ENCODE measurements at regions not wholly inside any gene's neighbourhood (a gene's known extent, or its start where the extent isn't known, plus 50 kb on each side); places are given as distances from the start of the nearest gene placed in this dataset.

DNA sequence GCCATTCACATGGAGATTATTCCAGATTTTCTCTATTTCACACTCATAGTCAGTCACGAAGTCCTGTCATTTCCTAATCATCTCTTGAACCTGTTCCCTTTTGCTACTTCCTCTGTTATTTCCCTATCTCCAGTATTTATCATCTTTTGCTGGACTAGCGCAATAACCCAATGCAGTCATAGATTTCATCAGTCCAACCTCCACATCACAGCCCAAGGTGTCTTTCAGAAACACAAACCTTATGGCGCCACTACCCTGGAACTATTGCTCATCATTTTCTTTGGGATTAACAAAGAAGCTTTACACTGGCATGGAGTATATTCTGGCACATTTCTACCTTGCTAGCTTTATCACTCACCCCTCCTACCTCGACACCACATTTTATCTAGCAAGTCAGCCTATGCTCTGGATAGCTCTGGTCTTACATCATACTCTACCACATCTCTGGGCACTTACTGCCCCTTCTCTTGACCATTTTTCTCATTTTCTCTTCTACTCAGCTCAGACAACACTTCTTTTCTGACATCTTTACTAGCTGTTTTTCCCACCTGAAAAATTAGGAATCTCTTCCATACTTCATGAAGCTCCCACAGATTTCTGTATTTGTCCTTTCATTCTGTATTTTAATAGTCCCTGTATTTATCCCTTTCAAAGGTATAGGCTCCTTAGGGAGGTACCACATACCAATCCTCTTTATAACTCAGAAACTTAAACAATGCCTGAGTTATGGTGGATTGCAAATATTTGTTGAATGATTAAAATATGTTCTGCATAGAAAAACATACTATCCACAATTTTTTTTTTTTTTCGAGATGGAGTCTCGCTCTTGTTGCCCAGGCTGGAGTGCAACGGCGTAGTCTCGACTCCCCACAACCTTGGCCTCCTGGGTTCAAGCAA lies 534.7 kb downstream of the KLF12 start:
- DNase-seq, result no peak

DNA sequence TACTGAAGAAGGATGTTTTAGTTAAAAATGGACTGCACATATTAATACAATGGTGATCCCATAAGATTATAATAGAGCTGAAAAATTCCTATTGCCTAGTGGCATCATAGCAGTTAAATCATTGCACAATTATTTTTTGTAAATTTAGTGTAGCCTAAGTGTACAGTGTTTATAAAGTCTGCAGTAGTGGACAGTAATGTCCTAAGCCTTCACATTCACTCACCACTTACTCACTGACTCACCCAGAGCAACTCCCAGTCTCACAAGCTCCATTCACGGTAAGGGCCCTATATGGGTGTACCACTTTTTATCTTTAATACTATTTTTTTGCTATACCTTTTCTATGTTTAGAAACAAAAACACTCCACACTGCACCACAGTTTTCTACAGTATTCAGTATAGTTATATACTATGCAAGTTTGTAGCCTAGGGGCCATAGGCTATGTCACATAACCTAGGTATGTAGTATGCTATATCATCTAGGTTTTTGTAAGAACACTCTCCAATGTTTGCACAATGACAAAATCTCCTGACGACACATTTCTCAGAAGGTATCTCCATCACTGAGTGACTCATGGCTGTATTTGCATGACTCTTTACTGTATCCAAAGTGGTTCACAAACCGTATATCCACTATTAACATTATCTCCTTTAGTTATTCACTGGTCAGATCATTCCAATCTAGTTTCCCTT lies 536.0 kb downstream of the KLF12 start:
- DNase-seq, result no peak

DNA sequence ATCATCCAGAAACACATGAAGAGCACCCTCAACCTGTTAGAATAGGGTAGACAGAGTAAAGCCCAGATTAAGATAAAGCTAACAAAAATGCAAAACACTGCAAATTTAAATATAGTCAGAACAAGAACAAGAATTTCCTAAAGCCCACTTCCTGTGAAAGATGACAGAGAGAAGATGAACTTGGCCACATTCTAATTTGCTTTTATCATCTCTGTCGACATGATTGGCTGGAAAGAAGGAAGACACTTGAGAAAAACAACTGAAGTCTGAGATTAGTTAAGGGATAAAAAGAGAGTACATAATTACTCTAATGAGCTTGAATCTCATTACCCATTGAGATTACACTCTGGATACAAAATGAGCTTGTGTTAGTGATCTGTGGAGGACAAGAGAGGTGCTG lies 537.6 kb downstream of the KLF5 start:
- no peak for DNase-seq

DNA sequence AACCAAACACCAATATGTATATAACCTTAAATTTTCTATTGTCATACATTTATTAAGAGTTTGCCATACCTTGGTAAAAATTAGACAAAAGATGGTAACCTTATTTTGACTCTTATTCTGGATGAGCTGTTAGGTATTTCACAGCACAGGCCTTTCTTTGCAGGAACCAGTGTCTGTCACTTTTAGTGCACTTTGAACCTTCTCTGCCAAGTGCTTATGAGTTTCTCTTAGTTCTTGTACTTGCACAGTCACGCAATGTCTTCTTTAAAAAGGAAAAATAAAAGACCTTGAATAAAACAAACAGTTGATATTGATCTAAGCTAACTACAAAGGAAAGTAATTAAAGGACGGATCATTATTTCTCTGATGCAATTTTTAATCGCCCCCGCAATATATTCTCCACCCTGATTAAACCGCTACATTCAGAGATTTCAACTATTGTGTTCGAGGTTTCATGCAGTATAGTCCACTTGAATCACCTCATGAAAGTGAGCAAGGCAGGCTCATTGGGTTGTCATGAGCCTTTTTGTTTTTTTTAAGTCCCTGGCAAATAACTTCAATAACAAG lies 534.5 kb downstream of the KLF5 start:
- DNase-seq, result no peak

DNA sequence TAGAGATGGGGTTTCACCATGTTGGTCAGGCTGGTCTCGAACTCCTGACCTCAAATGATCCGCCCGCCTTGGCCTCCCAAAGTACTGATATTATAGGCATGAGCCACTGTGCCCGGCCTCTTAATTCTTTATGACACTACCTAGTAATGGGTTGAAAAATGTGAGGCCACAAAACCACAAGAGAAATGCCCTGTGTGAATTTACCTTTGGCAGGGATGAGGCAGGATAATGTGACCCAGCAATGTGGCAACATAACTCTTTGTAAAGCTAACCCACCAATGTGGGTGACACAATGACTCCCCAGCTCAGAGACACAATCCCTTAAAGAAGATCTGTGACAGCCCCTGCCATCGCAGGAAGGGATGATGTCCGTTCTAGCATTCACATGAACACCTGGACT lies 533.1 kb downstream of the KLF5 start:
- no peak for DNase-seq

DNA sequence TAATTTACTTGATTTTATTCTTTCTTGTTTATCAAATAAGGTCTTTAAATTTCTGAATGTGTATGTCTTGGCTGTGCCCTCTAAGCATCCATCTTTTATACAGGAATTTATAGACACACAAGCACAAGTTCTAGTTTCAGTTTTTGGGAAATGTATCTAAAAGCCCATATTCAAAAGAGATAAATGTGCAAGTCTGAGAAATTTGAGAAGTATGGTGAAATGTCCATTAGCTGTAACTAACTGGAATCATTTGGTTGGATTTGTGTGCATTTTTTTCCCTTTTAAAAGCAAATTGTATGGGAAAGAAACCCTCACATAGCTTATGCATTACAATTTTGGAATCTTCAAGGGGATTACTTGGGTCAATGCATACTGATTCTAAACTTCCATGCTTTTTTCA lies 532.0 kb downstream of the KLF5 start:
- DNase-seq, result no peak

DNA sequence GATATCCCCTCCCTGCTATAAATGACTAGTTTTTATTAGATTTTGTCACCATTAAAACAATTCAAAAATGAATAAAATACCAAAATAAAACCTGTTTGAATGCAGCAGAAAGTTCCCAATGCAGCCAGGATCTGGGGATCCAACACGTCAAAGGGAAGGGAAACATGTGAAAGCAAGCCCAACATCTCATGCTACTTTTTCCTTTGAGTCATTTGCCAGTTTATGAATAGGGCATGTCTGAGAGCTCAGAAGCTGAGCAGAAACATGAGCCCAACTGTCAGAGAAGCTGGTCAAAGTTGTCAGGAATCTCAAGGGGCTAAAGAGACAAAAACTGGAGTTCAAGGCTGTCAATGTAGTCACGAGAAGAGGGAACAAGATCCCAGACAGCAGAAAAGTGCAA lies 526.4 kb downstream of the KLF5 start:
- DNase-seq, result no peak

DNA sequence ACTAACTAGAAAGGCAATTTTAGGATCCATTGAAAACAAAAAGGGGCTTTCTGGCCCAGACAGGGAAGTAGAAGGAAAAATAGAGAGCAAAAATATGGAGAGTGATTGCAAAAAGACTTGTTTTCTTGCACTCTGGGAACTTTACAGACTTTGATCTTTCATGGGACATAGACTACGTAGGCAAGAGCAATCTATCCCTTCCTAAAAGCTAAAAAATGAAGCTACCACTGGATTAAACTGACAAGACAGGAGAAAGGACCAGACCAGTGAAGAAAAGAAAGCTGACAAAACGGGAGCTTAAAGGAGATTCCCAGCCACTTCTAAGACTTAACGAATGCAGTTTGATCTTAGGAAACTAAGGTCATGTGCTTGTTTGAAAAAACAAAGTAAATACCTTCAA lies 524.5 kb downstream of the KLF5 start:
- DNase-seq, result no peak

DNA sequence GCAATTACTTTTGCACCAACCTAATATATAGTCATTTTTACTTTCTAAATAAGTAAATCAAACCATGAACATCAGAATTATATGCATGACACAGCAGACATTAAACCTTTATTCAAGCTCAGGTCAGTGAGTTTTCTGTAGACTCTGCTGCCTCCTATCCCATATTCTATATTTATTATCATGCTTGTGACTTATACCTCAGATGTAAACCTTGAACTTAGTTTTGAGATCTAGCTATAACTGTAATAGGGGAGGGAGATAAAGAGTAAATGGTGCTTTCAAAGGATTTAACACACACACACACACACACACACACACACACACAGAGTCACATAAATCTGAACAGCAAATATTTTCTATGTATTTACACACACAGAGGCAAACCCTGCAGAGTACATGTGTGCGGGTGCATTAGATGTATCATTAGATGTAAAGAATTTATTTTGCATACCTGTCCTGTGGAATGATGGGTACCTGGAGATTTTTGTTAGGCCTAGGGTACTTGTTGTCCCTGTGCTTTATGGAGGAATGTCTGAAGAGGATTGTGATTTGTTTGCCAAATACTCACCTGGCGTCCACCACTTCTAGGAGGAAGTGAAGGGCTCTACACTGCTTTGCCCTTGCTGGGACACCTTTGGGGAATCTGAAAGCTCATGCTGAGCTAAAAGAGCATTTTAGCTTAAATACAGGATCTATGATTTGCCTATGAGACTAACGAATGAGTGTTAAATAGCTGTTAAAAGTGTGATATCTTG lies 521.9 kb downstream of the KLF5 start:
- DNase-seq, result no peak

DNA sequence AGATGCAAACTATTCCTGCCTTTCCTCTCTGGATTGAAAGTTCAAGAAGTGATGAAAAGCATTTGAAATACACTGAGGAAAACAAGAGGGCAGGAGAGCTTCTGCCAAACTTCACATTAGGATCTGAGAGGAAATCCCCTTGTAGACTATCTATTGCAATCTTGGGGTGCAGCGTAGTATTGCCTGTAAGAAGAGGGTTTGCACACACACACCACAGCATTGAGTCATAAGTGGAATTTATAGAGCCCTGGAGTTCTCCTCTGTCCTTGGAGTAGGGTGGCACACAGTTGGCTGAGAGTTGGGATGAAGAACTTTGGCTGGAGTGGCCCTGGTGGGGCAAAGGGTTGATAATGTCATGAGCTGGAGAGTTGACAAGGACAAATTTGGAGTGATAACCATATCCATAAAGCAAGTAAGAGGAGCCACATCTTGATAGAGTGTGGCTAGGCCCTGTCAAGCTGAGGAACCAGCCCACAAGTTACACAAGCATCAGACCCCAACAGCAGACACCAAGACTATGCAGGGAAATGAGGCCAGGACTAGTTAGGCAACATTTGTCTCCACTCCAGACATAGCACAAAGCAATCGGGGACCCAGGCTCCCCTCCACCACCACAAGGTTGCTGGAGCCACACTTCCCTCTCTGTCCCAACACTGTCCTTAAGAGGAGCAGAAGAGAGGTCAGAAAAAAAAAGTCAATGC lies 520.9 kb downstream of the KLF5 start:
- no peak for DNase-seq

DNA sequence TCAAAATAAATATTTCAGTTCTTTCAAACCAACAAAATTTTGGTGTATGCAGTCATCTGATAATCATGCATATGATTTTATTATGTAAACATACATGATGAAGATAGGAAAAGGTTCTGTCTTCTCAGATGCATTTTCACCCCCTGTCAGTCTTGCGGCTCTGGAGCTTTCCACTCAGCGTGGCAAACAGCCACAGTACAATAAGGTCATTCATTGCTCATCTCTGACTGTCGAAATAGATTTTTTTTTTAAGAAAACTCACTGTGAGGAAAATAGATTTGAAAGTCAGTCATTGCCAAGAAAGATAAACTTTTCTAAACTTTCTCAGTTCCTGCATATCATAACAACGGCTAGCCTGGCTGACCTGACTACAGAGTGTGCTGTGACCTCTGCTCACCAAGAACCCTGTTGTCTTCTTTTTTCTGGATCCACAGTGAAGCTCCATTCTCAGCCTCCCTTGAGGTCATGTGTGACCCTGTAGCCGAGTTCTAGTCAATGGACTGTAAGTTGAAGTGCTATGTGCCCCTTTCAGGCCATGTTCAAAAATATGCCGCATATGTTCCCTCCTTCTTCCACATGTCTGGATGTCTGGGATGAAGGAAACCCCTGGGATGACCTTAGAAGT lies 519.6 kb downstream of the KLF5 start:
- DNase-seq, result no peak

DNA sequence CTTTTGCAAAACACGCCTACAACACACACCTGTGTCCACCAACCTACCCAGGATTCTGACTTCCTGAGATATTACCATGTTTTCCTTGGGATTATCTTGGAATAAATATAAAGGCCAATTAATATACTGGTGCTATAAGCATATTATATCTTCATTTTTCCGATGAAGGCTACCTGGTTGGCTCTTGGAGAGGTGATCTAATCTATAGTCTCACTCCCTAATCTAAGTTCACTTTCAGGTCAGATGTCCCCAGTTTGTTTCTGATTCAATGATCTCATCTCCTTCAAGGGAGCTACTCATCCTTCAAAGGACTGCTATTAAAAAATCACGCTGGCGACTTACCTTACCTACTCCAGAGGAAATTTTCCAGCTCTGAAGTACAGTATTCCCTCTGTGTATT lies 517.5 kb downstream of the KLF5 start:
- DNase-seq, result no peak

DNA sequence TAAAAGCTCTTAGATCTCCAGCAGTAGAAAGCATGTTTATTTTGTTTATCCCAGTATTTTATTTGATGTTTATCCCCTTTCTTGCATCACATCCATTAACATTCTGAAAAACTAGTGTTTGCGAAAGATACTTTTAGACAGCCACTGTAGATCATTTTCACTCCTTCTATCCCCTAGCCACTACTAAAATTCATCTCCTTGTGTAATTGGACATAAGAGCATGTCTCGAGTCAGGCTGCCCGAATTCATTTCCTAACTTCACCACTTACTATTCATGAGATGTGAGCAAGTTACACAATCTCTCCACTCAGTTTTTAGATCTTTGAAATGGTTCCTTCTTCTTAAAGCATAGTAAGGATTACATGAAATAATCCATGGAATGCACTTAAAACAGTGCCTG lies 514.0 kb downstream of the KLF5 start:
- no peak for DNase-seq

DNA sequence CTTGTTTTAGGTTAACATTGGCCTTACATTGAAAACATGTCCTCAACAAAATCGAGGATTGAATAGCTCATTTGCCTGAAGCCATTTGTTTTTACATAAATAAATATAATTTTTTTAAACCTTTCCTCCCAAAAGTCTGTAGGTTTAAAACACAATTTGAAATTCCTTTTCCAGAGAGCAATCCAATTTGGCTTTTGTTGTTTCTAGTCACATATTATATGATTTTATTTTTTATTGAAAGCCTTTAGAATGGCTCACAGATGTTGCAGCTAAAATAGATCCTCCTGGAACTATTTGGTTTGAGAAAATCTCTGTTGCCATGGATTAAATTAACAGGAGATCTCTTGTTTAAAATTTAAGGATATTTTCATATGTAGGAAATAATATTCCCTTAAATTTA lies 512.6 kb downstream of the KLF5 start:
- no peak for DNase-seq

DNA sequence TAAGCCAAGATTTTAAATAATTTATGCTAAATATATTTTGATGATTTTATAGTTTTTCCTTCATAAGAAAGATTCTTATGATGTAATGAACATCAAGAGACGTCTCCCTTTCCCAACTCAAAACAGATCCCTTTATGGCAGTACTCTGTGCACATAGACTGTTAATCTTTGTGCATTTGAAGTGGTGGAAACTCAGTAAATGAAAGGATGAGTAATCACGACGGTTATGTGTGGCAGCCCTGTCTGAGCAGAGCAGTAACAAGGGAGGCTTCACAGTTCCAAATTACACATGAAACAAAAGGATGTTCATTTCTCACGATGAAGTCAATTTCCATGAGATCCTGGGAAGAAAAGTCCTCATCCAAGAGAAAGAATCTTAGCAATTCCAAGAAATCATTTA lies 498.1 kb downstream of the KLF5 start:
- no peak for DNase-seq

DNA sequence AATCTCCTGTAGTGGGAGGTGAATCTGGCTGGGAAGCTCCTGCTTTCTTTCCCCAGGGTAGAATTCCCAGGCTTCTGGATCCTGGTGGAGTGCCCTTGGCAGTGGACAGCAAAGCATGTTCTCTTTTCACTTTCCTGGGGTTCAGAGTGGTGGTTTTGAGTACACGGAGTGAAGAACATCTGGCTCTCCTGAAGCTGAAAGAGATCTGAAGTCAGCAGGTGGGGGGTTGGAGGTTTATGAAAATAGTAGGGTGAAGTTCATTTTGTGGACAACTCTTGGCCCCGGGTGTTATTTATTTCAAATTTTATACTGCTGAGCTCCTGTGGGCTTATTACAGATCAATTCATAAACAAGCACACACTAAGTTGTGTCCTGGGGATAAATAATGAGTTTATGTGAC lies 497.3 kb downstream of the KLF5 start:
- no peak for DNase-seq

DNA sequence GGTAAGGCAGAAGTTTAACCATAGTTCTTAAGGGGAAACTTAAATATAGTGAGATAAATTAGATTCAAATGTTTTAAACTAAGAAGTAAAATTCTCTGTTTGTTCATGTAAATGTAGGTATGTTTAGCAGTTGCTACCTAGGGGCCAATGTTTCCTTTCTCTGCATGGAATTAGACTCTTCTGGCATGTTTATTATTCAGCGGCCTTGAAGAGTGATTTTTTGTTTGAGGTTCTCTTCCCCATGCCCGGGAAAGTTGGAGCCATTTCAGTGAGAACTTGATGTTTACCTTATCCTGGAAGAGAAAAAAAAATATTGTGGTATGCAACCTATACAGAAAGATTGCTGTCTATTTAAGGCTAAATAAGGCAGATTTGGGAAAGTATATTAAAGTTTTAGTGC lies 492.9 kb downstream of the KLF5 start:
- no peak for DNase-seq

DNA sequence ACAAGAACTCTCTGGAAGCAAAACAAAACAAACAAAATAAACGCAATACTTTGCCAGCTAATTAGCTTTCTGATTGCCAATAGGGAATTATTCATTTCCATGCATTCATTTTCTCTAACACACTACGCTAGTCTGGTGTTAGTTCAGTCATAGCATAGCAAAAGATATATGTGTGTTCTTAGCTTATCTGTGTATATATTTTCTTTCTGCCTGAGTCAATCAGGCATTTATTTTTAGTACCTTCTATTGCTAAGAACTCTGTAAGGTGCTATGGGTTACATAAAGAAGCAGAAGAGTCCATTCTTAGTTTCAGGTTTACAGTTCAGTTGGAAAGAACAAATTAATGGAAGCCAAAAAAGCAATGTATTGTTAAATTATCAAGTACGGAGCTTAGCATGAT lies 490.9 kb downstream of the KLF5 start:
- DNase-seq, result no peak

DNA sequence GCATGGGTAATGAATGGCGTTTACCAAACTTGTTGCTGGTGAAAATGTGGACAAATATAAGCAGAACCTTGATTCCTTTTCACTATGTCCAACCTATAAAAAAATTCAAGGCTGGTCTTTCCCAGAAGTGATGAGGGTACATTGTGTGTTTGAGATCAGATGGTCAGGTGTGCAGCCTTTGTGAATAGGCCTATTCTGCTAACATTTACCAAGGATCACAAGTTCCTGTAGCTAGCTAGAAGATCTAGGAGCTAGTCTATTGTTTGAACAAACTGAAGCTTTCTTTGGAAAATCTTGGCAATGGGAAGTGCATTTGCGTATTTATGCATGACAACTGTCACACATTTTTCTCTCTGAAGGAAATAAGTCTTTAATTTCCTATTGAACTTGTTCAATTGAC lies 489.6 kb downstream of the KLF5 start:
- no peak for DNase-seq

DNA sequence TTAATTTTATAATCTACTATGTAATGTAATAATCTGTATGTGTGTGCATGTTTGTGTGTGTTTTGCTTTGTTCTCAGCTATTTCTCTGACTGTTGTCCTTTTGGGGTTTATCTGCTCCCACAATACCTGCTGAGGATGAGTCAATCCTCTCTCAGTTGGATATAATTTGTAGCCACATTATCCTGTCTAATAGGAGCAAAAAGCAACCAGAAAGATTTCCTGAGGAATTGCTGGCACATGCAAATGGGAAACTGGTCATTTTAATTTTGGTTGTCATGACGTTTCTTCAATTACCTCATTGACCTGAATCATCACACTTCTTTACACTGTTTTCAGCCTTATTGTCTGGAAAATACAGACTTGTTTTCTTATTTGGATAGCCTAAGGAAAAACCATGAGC lies 488.4 kb downstream of the KLF5 start:
- DNase-seq, result no peak

DNA sequence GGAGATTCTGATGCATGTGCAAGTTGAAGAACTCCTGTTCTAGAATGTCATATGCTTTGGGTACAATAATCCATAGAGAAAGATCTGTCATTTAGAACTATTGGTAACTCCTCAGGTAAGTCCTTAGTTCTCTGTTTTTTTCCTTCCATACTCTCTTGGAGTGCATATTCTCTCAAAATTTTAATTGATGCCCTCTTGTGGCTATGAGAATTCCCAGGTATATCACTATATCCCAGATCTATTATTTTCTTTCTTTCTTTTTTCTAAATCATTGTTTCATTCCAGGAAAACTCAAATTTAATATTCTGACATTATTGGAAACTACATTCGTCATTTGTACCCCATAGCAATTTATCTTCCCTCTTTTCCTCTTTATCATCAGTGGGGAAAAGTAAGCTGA lies 485.4 kb downstream of the KLF5 start:
- DNase-seq, result no peak

DNA sequence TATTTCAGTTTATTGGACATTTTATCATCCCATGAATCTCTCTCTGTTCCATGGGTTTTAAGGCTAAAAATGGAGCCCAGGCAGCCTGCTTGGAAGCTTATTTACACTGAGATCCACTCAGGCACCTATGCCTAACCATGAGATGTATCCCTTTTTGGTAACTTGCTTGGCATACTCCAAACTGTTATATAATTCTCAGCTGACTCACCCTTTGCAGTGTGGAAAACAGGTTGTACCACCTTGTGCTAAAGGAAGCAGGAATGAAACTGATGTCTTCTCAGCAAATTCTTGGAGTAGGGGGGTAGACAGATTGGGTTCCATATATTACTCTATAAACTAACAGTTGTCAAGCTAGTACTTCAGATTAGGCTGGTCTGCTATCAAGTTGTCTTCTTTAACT lies 483.6 kb downstream of the KLF5 start:
- DNase-seq, result no peak
